ENCODE measurements at regions not wholly inside any gene's neighbourhood (a gene's known extent, or its start where the extent isn't known, plus 50 kb on each side); places are given as distances from the start of the nearest gene placed in this dataset.
A peak's percentile ranks its signal among the peaks of the same experiment; 100 is the strongest.

DNA sequence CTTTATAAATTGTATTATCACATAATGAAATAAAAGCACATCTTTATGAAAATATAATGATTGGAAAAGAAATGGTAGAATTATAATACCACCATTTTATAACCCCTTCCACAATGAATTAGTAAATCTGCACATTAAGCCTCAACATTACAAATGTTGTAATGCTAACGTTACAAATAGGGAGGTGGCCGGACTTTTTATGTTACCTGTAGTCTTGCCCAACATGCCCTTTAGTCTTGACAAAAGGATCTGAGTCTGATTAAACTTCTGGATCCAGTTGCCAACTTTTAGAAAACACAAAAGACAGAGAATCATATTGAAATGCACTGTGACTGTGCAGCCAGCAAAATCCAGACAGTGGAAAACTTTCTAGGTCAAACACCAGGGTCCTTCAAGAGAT lies 617.3 kb downstream of the KCNJ3 start:
- Histone ChIP-seq H3K4me3 (no peak overlapping the region), H3K4me1 (no peaks in the 10 kb centered on the region), H3K27me3 (no peaks in the 10 kb centered on the region), H3K36me3 (no peaks in the 10 kb centered on the region), H3K9me3 (no peaks in the 10 kb centered on the region), H3K27ac (no peak overlapping the region)
- WGBS, 2 donors = 80 to 88% methylated on average over 2 of the region's 2 CpGs
- TF ChIP-seq POLR2A (IDR thresholded peaks at IDR 0.05) = no peak
- no peak for TF ChIP-seq POLR2AphosphoS5 (IDR thresholded peaks at IDR 0.05)
- DNase-seq = no peak
- ATAC-seq (ENCODE audit: low FRiP score in 2 of 2) = no peak

DNA sequence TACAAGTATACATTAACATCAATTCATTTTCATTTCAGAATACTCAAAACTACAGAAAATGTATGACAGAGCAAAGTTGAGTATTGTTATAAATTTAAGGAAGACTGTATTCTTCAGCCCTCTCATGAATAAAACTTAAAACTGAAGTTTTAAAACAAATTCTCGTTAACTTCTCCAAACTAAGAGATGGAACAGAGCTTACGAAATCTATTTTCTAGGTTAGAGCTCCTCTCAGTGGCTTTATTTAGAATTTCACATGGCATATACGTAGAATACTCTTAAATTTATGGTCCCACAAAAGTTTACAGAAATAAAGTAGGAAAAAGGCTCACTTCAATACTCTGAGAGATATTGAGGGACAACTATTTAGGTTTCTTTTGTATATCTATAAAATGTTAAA lies 612.1 kb downstream of the KCNJ3 start:
- Histone ChIP-seq H3K36me3 (no peaks in the 10 kb centered on the region), H3K4me3 (no peak overlapping the region), H3K27ac (no peak overlapping the region), H3K4me1 (no peaks in the 10 kb centered on the region), H3K9me3 (no peaks in the 10 kb centered on the region), H3K27me3 (no peaks in the 10 kb centered on the region)
- no peak for DNase-seq
- TF ChIP-seq, protein P1, sequence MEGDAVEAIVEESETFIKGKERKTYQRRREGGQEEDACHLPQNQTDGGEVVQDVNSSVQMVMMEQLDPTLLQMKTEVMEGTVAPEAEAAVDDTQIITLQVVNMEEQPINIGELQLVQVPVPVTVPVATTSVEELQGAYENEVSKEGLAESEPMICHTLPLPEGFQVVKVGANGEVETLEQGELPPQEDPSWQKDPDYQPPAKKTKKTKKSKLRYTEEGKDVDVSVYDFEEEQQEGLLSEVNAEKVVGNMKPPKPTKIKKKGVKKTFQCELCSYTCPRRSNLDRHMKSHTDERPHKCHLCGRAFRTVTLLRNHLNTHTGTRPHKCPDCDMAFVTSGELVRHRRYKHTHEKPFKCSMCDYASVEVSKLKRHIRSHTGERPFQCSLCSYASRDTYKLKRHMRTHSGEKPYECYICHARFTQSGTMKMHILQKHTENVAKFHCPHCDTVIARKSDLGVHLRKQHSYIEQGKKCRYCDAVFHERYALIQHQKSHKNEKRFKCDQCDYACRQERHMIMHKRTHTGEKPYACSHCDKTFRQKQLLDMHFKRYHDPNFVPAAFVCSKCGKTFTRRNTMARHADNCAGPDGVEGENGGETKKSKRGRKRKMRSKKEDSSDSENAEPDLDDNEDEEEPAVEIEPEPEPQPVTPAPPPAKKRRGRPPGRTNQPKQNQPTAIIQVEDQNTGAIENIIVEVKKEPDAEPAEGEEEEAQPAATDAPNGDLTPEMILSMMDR (IDR thresholded peaks at IDR 0.05) = peak in 4 of 6 experiments; percentile 10 to 46 (median 29)
- TF ChIP-seq EP300 (IDR thresholded peaks at IDR 0.05) (no peak), POLR2A (IDR thresholded peaks at IDR 0.05) (no peak)
- ATAC-seq (ENCODE audit: low FRiP score in 2 of 2) = peak in 1 of 2 donors; percentile 45
- WGBS, 2 donors = 12 to 14% methylated on average over 3 of the region's 3 CpGs

DNA sequence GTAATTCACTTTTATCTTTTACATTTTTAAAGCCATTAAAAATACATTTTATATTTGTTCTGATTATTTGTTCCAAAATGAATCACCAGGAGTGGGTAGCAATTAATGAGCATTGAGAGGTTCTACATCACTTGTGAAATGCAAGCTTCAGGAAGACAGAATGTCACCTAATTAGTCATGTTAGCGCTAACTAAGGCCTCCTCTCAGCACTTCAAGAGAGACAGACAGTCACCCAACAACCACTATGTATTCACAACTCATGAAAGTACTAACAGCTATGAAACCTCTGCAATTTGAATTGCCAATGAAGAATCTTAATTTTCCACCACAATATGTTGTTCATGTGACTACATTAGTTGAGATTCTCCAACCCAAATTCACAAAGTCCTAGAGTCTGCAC lies 611.0 kb downstream of the KCNJ3 start:
- Histone ChIP-seq H3K4me1 (no peaks in the 10 kb centered on the region), H3K36me3 (no peaks in the 10 kb centered on the region), H3K27ac (no peak overlapping the region), H3K4me3 (no peak overlapping the region), H3K27me3 (no peaks in the 10 kb centered on the region), H3K9me3 (no peaks in the 10 kb centered on the region)
- WGBS, 2 donors = 77 to 100% methylated on average over 1 of the region's 1 CpG
- DNase-seq (no peak), ATAC-seq (ENCODE audit: low FRiP score in 2 of 2) (no peak)
- TF ChIP-seq POLR2A (IDR thresholded peaks at IDR 0.05) = no peak
- TF ChIP-seq, protein P1 (IDR thresholded peaks at IDR 0.05) = no peak
- no peak for TF ChIP-seq EP300 (IDR thresholded peaks at IDR 0.05)
- TF ChIP-seq POLR2AphosphoS5 (IDR thresholded peaks at IDR 0.05) = no peak

DNA sequence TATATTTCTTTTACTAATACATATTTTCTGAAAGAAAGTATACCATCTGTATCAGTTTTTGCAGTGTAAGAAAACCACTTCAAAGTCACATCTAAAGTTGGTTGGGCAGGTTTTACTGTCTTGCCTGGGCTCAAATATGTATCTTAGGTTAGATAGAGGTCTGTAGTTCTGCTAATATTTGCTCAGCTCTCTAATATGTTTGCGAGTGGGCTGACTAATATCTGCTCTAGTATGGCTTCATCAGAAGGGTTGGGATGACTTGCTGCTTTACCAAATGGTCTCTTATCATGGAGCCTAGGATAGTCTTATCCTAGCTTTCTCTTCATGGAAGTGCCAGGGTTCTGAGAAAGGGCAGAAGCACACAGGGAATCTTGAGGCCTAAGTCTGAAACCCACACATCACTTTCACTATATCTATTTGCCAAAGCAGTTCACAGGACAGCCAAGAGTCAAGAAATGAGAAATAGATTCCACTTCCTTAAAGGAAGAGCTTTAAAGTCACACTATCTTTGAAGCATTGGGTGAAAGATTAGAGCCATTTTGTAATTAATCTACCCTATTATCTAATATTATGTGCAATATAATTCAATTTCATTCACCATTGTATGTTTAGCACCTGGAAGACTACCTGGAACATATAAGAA lies 610.0 kb downstream of the KCNJ3 start:
- ATAC-seq (ENCODE audit: low FRiP score in 2 of 2) = no peak
- DNase-seq = no peak
- Histone ChIP-seq H3K27me3 (no peaks in the 10 kb centered on the region), H3K27ac (no peak overlapping the region), H3K36me3 (no peaks in the 10 kb centered on the region), H3K9me3 (no peaks in the 10 kb centered on the region), H3K4me1 (no peaks in the 10 kb centered on the region), H3K4me3 (no peak overlapping the region)
- TF ChIP-seq POLR2A (IDR thresholded peaks at IDR 0.05) (no peak), EP300 (IDR thresholded peaks at IDR 0.05) (no peak), POLR2AphosphoS5 (IDR thresholded peaks at IDR 0.05) (no peak)
- TF ChIP-seq, protein P1 (IDR thresholded peaks at IDR 0.05) = no peak
- 67 to 80% methylated on average over 1 of the region's 1 CpG for WGBS, 2 donors

DNA sequence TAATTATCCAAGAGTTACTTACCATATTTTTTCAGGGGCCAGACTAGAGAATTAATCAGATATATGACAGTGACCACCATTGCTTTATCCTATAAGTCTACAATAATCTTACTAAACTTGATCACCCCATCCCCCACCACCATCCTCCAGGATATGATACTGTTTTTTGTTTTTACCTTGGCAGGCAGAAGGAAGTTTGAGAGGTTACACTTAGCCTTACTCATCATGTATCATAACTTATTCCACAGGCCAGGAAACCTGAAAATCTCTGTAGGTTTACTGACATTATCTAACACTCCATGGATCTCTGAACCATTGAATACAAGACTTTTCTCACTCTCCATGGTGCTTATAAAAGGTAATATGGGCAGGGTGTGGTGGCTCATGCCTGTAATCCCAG lies 602.7 kb downstream of the KCNJ3 start:
- Histone ChIP-seq H3K27ac (no peak overlapping the region), H3K9me3 (no peaks in the 10 kb centered on the region), H3K4me1 (no peaks in the 10 kb centered on the region), H3K27me3 (no peaks in the 10 kb centered on the region), H3K36me3 (no peaks in the 10 kb centered on the region), H3K4me3 (no peak overlapping the region)
- ATAC-seq (ENCODE audit: low FRiP score in 2 of 2) (no peak), DNase-seq (no peak)
- TF ChIP-seq POLR2AphosphoS5 (IDR thresholded peaks at IDR 0.05) (no peak), EP300 (IDR thresholded peaks at IDR 0.05) (no peak), POLR2A (IDR thresholded peaks at IDR 0.05) (no peak)
- TF ChIP-seq, protein P1 (IDR thresholded peaks at IDR 0.05) = no peak
